ENCODE measurements at regions not wholly inside any gene's neighbourhood (a gene's known extent, or its start where the extent isn't known, plus 50 kb on each side); places are given as distances from the start of the nearest gene placed in this dataset.
A peak's percentile ranks its signal among the peaks of the same experiment; 100 is the strongest.

DNA sequence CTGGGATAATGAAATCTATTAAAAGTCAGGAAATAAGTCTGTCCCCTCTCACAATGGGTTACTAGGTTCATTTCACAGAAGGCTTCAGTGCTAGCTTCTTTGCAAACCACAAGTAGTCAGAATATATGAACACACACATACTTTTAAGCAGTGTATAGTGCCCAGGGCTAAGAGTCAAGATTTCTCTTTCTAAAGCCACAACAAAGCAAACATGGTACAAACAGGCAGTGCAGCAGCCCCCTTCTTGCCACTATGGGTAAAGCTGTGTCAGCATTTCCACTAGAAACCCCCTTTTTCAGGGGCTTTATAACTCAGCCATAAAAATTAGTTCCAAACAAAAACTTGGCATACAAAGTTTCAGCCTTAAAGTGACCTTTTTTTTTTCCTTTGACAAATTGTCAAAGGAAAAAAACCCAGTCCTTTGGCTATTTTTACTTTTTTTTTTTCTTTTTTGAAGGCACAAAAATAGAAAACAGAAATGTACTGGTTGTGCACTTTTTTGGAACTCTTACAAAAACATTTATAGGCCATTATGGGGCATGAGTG is 315.4 kb downstream of the LMO4 start:
- DNase-seq (ENCODE audit: low read depth, low spot score): no peak
- peaks cover 36% of the 10 kb centered on the region for H3K4me1 Mint-ChIP-seq

GRCh38 chr1:87644579-87645190 is 316.0 kb downstream of the LMO4 start:
- Mint-ChIP-seq H3K27ac (ENCODE audit: unreplicated experiment) (peak overlapping the region; percentile 5), H3K4me1 (peaks cover 36% of the 10 kb centered on the region), H3K36me3 (ENCODE audit: low read depth) (no peaks in the 10 kb centered on the region), H3K9me3 (no peaks in the 10 kb centered on the region), H3K4me3 (no peak overlapping the region), H3K27me3 (ENCODE audit: low read depth) (no peaks in the 10 kb centered on the region)
- DNase-seq (ENCODE audit: low read depth, low spot score): no peak
- TF ChIP-seq, protein P1, sequence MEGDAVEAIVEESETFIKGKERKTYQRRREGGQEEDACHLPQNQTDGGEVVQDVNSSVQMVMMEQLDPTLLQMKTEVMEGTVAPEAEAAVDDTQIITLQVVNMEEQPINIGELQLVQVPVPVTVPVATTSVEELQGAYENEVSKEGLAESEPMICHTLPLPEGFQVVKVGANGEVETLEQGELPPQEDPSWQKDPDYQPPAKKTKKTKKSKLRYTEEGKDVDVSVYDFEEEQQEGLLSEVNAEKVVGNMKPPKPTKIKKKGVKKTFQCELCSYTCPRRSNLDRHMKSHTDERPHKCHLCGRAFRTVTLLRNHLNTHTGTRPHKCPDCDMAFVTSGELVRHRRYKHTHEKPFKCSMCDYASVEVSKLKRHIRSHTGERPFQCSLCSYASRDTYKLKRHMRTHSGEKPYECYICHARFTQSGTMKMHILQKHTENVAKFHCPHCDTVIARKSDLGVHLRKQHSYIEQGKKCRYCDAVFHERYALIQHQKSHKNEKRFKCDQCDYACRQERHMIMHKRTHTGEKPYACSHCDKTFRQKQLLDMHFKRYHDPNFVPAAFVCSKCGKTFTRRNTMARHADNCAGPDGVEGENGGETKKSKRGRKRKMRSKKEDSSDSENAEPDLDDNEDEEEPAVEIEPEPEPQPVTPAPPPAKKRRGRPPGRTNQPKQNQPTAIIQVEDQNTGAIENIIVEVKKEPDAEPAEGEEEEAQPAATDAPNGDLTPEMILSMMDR (conservative IDR thresholded peaks at IDR 0.05): no peak

More for the DNA sequence above, 315.4 kb downstream of the LMO4 start:
- Mint-ChIP-seq H3K27me3 (ENCODE audit: low read depth) (no peaks in the 10 kb centered on the region), H3K27ac (ENCODE audit: unreplicated experiment) (peak overlapping the region; percentile 5), H3K36me3 (ENCODE audit: low read depth) (no peaks in the 10 kb centered on the region), H3K9me3 (no peaks in the 10 kb centered on the region), H3K4me3 (no peak overlapping the region)
- TF ChIP-seq, protein P1 (conservative IDR thresholded peaks at IDR 0.05): no peak

GRCh38 chr1:87647430-87648177 is 318.9 kb downstream of the LMO4 start:
- H3K4me3 Mint-ChIP-seq: no peak overlapping the region
- no peaks in the 10 kb centered on the region for H3K27me3 Mint-ChIP-seq (ENCODE audit: low read depth)
- TF ChIP-seq, protein P1 (conservative IDR thresholded peaks at IDR 0.05): no peak
- no peaks in the 10 kb centered on the region for H3K36me3 Mint-ChIP-seq (ENCODE audit: low read depth)
- no peaks in the 10 kb centered on the region for H3K9me3 Mint-ChIP-seq
- no peak overlapping the region for H3K27ac Mint-ChIP-seq (ENCODE audit: unreplicated experiment)
- DNase-seq (ENCODE audit: low read depth, low spot score): no peak
- peaks cover 34% of the 10 kb centered on the region for H3K4me1 Mint-ChIP-seq

DNA sequence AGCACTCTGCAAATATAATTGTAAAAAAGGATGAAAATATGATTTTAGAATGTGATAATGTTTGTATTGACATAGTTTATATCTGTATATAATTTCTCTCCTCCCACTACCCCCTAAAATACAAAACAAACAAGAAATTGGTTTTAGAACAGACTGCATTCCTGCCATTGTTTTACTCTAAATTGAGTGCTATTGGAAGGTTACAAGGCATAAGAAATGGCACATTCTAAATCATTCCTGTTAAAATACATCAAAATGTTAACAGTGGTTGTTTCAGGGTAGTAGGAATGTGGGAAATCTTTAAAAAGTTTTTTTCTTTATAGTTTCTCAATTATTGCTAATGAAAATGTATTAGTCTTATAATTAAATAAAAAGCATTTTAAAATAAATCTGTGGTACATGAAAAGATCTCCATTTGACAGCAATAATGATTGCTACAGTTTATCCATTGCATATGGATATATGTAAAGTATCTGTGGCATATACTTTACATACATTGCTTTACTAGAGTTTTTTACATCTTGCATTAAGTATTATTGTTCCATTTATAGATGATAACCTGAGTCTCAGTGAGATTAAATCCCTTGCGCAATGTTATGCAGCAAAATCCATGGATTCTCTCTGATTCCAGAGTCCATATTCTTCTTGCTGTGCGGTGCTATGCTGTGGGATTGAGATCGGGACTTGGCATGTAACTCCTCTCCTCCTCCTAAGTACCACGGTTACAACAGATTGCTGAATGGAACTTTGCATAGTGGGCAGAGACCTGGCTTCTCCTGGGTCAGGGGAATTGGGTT is 319.8 kb downstream of the LMO4 start:
- DNase-seq (ENCODE audit: low read depth, low spot score): no peak
- TF ChIP-seq, protein P1 (conservative IDR thresholded peaks at IDR 0.05): no peak
- no peaks in the 10 kb centered on the region for H3K36me3 Mint-ChIP-seq (ENCODE audit: low read depth)
- H3K4me1 Mint-ChIP-seq: peaks cover 25% of the 10 kb centered on the region
- H3K27ac Mint-ChIP-seq (ENCODE audit: unreplicated experiment): no peak overlapping the region
- H3K9me3 Mint-ChIP-seq: peaks cover 2% of the 10 kb centered on the region
- H3K27me3 Mint-ChIP-seq (ENCODE audit: low read depth): no peaks in the 10 kb centered on the region
- H3K4me3 Mint-ChIP-seq: no peak overlapping the region

GRCh38 chr1:87650306-87650705 is 321.6 kb downstream of the LMO4 start:
- TF ChIP-seq, protein P1 (conservative IDR thresholded peaks at IDR 0.05): no peak
- no peak for DNase-seq (ENCODE audit: low read depth, low spot score)
- Mint-ChIP-seq H3K4me3 (no peak overlapping the region), H3K27me3 (ENCODE audit: low read depth) (no peaks in the 10 kb centered on the region), H3K9me3 (peaks cover 2% of the 10 kb centered on the region), H3K27ac (ENCODE audit: unreplicated experiment) (no peak overlapping the region), H3K4me1 (peaks cover 9% of the 10 kb centered on the region), H3K36me3 (ENCODE audit: low read depth) (no peaks in the 10 kb centered on the region)
